HG02973 (cell line): ENCODE measurements at regions not wholly inside any gene's neighbourhood (a gene's known extent, or its start where the extent isn't known, plus 50 kb on each side); places are given as distances from the start of the nearest gene placed in this dataset.
A peak's percentile ranks its signal among the peaks of the same experiment; 100 is the strongest.
"Not testable (repeated sequence)": the region's sequence is repeated elsewhere in the genome, so short reads cannot be mapped to it uniquely, and the experiment has no call there.

Experiments used
- ATAC-seq: cut with Tn5 transposase; IDR thresholded peaks from one replicate; pipeline ENCODE4 v1.9.1; 2021; ENCODE audit warnings: moderate library complexity; ENCODE audit not compliant: unreplicated experiment

DNA sequence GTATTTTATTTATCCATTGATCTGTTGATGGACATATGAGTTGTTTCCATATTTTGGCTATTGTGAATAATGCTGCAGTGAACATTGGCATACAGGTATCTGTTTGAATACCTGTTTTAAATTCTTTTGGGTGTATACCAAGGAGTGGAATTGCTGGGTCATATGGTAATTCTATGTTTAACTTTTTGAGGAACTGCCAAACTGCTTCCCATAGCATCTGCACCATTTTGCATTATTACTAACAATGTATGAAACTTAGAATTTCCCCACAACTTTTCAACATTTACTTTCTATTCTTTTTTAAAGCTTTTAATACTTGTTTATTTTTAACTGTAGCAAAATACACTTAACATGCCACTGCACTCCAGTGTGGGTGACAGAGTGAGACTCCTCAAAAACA, 57.0 kb upstream of the MSN start:
- ATAC-seq, result no peak

DNA sequence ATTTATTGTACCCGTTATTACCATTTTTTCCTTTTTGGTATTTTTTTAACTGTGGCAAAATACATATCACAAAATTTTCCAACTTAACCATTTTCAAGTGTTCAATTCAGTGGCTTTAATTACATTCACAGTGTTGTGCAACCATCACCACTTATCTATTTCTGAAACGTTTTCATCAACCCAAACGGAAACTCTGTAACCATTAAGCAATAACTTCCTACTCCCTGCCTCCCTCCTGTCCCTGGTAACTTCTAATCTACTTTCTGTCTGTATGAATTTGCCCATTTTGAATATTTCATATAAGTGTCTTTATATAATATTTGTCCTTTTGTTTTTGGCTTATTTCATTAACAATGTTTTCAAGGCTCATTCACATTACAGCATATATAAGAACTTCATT, 57.4 kb upstream of the MSN start:
- ATAC-seq, result no peak

DNA sequence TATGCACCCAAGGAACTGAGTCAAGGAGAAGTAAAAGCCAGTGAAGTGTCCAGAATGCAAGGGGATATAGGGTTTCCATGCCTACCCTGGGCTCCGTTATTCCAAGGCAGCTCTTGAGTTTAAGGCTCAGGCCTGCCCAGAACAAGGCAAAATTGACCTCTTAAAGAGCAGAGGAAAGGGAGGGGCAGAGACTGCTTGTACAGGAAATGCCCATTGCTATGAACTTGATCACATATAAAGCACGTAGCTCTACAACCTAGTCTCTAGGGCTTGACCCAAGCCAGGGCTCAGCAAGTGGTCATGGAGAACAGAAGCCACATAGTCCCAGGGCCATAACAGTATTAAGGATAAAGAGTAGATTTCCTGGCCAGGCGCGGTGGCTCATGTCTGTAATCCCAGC, 58.2 kb upstream of the MSN start:
- no peak for ATAC-seq

DNA sequence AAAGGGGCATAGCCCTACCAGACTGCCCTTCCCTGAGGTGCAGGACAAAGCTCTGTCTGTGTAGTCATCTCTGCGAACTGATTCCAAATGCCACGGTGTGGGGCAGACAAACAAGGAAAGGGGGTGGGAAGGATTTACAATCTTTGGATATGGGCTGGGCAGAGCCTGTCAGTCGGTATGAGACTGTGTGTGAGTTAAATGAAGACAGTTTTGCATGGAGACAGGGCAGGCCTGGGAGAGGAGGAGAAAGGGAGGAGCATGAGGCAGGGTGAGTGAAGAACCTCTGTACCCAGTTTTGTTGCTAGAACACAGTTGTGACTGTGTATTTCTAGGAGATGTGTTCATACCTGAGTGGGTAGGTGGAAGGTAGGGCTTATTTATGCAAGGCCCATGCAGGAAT, 59.4 kb upstream of the MSN start:
- ATAC-seq, result no peak

DNA sequence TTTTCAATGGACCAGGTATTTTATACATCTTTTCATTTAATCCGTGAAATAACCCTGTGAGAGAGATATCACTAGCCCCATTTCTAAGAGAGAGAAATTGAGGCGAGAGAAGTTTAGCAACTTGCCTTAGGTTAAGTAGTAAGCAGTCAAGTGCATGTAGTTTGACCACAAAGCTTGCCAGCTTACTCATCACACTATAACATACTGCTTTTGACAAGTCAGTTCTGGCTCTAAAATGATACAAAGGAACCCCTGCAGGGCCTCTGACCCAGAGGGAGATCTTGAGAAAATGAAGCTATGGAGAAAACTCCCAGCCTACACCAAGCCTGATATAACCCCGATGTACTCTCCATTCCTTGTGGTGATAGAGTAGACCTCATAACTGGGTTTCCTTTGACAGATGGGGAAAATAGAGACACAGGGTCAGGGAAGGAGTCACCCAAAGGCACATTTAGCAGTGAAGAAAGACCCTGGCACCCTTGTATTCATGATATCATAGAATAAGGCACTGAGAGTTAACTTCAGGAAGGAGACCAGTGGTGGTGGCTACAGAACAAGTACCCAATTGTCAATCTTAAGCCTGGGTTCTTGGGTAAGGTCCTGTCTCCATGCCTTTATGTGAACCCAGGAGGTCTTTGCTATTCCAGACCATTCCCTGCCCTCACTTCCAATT, 60.2 kb upstream of the MSN start:
- ATAC-seq, result no peak

DNA sequence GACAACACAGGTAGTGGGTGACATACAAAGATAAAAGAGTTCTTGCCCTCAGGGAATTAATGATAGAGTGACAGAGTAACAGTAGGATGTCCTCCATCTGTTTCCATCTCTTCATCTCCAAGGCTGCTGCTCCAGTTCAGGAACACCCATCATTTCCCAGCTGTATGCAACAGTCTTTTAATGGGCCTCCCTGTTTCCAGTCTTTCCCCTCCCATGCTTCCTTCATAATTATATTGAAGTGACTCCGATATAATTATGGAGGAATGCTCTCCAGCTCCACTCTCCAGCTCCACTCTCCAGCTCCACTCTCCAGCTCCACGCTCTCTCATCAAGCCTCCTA, 65.3 kb upstream of the MSN start:
- ATAC-seq, result no peak

DNA sequence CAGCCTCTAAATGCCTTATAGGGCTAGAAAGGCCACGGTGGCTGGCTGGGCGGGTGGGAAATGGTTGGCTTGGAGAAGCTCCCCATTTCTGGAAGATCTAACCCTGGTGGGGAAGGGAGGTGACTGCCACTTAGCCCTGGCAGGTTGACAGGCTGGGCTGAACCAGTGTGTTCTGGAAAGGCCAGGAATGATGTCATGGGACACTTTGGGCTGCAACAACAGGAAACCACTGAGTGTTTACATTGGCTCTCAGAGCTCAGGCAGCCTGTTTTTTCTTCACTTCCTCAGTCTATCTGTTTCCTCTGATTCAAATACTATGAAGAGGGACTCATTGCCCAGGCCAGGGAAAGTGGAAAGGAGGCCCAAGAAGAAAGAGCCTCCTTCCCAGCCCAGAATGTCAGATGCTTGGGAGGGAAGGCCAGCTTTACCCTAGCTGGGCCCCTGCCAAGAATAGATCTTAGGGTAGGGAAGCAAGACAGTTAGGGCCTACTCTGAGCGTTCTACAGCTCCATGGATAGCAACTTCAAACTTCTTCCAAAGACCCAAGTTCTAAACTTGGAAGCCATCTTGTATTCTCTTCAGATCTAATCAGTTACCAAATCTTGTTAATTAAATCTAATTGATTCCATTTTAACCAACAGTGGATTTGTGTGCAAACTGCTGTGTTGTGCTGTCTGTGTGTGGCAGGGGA, 65.8 kb upstream of the MSN start:
- ATAC-seq, result no peak

DNA sequence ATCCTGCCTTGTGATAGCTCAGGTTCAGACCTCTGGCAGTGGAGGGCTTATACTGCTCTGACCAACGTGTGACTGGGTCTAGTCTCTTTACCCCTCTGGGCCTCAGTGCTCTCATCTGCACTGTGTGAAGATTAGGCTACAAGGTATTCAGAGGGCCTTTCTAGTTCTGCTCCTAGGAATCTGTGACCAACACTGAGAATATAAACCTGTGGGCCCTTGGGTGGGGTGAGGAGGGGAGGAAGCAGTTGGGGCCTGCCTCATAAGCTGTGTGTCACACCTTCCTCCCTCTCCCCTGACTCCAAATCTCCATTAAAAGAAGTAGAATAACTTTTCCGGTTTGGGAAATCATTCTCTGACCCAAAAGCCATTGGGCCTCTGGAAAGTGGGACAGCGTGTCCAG, 66.3 kb upstream of the MSN start:
- ATAC-seq, result no peak

DNA sequence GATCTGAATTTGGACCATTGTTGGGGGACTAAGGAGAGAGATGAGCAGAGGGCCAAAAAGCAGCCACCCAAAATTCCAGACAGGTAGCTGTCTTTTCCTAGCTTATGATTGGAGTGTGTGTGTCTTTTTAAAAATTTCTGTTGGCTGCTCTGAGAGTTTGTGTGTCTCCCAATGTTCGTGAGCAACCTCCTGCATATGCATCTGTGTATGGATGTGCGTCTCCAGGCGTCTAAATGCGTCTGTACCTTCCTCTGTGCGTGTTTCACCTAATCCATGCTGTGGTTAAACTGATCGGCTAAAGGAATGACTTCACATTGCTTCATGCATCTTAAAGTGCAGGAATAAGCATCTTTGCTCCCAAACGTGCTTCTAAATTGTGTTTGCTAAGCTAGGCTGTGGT, 65.5 kb upstream of the LAS1L start:
- no peak for ATAC-seq

DNA sequence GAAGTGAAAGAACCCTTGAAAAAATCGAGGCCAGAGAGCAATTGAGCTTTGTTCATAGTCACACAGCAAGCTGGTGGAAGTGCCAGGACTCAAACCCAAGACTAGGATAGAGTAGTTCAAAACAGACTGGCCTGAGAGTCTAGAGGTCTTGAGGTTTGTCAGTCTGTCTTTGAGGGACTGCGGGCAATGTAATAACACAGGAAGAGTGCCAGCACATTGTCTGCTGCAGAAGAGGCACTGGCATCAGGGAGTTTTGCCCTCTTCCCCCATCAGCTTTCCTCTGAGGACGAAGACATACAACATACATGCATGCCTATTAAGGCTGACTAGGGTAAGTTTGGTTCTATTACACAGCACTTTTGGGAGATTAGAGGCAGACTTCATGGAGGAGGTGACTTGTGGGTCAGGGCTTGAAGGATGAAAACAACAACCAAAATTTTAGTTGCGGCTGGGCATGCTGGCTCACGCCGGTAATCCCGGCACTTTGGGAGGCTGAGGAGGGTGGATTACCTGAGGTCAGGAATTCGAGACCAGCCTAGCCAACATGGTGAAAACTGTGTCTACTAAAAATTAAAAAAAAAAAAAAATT, 64.1 kb upstream of the LAS1L start:
- ATAC-seq, result no peak

DNA sequence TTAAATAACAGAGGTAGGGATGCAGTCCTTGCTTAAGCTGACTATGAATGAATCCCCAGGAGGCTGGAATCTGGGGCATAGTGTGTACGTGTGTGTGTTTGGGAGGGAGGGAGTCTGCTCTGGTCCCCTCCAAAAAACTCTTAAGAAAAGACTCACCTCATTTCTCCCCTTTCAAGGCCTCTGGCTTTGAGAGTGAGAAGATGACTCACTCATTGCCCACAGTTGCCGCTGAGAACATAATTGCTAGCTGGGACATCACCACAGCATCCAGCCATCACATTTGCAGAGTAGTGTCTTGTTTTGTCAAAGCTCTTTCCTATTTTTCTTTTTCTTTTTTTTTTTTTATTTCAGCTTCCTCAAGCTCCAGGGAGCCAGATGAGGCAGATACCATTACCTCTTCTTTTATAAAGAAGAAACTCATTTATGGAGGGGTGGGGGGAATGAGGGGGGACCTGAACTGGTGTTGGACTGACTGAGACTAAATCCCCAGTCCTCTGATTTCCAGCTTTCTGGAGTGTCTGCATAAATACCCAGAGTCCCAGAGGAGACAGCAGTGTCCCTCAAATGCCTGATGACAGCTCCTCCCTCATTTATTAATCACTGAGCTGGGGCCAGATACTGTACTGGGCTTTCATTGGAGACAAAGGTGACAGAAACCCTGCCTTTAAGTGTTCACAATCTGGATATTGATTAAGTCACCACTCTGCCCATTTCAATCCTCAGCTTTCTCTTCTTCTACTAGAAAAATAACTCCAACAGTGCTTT, 61.9 kb upstream of the LAS1L start:
- ATAC-seq, result peak; percentile 70

DNA sequence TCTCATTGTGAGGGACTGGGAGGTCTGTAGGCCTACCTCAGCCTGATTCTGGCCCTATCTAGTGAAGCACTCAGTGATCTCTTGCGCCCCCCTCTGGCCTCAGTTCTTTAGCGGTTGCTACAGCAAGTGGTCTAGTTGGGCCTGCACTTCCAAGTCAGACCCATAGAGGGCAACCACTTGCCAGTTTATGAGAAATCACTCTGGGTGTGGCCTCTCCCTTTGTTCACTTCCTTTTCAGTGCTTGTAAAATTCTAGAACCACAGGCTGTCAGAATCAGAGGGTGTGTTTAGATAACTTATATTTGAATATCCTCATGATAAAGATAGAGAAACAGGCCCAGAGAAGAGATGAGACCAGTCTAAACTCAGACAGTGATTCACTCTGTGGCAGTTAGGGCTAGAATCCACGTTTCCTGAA, 60.9 kb upstream of the LAS1L start:
- peak; percentile 68 for ATAC-seq

DNA sequence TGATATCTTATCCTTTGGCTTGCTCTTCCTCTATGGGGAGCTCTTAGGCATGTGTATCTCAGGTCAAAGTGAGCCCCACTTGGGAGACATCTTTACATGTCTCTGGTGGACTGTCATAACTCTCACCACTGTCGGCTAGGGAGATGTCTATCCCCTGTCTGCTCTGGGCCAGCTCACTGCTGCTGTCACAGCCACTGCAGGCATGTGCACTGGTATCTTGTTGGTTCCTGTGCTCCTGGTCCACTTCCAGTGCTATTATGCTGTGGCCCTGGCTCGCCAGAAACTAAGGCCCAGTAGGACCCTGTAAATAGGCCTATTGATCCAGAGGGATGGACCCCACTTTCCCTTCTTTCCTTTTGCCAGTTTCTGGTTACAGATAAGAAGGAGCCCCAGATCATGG, 56.6 kb upstream of the LAS1L start:
- no peak for ATAC-seq

DNA sequence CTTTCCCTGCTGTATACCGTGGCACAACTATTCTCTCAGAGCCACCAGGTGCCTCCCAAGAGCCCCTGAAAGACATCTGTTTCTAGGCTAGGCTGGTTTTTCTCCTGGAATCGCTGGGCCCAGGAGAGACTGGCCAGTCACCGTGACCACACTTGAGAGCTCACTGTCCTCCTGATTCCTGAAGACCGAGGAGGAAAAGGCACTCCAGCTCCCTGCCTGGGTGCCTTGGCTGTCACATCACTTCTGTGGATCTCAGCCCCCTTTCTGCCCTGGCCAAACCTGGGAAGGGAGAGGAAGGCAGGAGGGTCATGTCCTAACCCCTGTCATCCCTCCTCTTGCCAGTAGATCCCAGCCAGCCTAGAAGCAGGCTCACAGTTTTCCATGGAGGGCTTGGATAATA, 54.7 kb upstream of the LAS1L start:
- no peak for ATAC-seq

DNA sequence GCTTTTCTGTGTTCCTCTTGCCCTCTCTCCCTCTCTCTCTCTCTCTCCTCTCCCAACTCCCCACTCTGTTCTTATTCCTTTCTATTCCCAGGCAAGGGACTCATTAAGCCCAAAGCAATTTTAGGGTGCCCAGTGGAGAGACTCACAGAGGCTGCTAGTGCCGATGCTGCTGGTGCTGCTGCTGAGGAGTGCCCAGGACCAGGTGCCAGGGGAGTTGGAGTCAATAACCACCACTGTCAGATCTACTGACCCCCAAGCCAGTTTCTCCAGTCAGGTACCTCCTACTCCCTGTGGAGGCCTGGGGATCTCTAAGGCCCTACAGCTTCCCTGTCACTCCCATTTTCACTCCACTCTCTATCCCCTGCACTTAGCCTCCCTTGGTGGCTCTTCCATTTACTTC, 54.2 kb upstream of the LAS1L start:
- no peak for ATAC-seq

DNA sequence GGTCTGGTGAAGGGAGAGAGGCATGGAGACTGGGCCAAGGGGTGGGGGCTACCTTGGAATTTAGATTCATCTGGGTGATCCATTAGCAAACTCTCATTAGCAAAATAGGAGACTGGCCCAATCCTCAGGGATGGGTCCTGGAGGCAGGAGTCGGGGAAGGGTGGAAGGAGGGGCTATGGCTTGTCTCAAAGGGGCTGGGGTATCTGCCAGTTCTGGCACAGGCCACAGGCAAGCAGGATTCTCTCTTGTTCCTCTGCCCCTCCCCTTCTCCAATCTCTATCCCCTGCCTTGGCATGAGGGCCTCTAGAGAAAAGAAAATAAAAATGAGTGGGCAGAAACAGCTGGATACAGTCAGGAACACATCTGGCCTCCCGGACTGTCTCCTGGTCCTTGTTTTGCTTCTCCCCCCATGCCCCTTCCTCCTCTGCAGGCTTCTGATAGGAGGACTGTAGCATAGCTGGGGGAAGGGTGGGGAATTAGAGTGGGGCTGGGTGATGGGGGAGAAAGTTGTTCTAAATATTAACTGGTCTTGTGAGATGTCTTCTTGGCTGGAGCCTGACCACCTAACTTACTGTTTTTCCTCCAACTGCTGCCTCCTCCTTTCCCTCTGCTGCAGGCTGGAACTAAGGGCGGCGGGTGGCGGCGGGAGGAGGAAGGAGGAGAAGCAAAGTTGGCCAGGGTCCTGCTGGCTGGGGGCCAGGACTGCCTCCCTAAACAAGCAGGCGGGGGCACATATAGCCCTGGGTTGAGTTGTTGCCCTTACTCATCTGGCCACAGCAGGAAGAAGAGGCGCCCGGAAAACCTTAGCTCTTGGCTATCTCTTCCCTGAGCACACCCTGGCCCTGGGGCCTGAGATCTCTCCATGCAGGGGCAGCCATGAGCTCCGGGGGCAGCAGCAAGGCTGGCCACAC, 53.3 kb upstream of the LAS1L start:
- ATAC-seq, result no peak

DNA sequence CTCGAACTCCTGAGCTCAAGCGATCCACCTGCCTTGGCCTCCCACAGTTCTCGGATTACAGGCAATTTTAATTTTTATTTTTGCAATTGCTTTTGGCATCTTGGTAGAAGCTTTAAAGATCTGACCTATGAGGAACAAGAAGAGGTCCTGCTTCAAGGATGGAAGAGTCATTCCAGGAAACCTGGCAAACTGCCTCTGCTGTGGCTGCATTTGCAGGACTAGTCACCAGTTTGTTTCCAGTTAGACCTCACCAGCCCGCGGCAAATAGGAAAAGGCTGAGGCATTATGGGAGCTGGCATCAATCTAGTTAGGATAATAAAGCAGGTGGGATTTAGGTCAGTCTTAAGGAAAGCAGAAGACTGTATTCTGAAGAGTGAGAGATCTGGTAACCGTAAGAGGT, 51.9 kb upstream of the LAS1L start:
- ATAC-seq, result no peak

DNA sequence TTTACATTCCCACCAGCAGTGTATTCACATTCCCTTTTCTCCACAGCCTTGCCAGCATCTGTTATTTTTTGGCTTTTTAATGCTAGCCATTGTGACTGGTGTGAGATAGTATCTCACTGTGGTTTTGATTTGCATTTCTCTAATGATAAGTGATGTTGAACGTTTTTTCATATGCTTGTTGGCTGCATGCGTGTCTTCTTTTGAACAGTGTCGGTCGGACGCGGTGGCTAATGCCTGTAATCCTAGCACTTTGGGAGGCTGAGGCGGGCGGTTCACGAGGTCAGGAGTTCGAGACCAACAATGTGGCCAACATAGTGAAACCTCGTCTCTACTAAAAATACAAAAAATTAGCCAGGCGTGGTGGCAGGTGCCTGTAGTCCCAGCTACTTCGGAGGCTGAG, 50.6 kb upstream of the LAS1L start:
- not testable (repeated sequence) for ATAC-seq
